ENCODE measurements at regions not wholly inside any gene's neighbourhood (a gene's known extent, or its start where the extent isn't known, plus 50 kb on each side); places are given as distances from the start of the nearest gene placed in this dataset.

GRCh38 chr1:193326296-193326695 lies 139.9 kb upstream of the B3GALT2 start:
- H3K27ac ChIP-seq (ENCODE audit: low read depth, low read length), result no peak overlapping the region
- no peaks in the 10 kb centered on the region for H3K36me3 ChIP-seq (ENCODE audit: control insufficient read depth, low read length)
- no peaks in the 10 kb centered on the region for H4K20me1 ChIP-seq (ENCODE audit: control insufficient read depth, insufficient read depth, low read depth, low read length)
- no peak overlapping the region for H3K4me2 ChIP-seq (ENCODE audit: low read length)
- H3K4me3 ChIP-seq (ENCODE audit: low read length), result no peak overlapping the region
- no peaks in the 10 kb centered on the region for H3F3A ChIP-seq (ENCODE audit: control insufficient read depth, insufficient read depth)
- H3K9me2 ChIP-seq (replicated peaks; ENCODE audit: control insufficient read depth, low read length), result no peaks in the 10 kb centered on the region
- no peaks in the 10 kb centered on the region for H3K9me3 ChIP-seq (ENCODE audit: control insufficient read depth, insufficient read depth, low read length)
- no peaks in the 10 kb centered on the region for H3K79me2 ChIP-seq (ENCODE audit: control insufficient read depth, low read length)
- TF ChIP-seq CTCF (IDR thresholded peaks at IDR 0.05; ENCODE audit: low read depth, low read length, poor library complexity, severe bottlenecking) (no peak), EZH2phosphoT487 (IDR thresholded peaks at IDR 0.05; ENCODE audit: borderline replicate concordance, low read length) (no peak)
- H3K27me3 ChIP-seq (ENCODE audit: control insufficient read depth, low read length), result no peaks in the 10 kb centered on the region
- no peaks in the 10 kb centered on the region for H3K4me1 ChIP-seq (ENCODE audit: control insufficient read depth, low read length)

GRCh38 chr1:193325771-193326170 lies 139.4 kb upstream of the B3GALT2 start:
- Histone ChIP-seq H3K27me3 (ENCODE audit: control insufficient read depth, low read length) (no peaks in the 10 kb centered on the region), H3K4me3 (ENCODE audit: low read length) (no peak overlapping the region), H3K4me2 (ENCODE audit: low read length) (no peak overlapping the region), H3K4me1 (ENCODE audit: control insufficient read depth, low read length) (no peaks in the 10 kb centered on the region), H3K79me2 (ENCODE audit: control insufficient read depth, low read length) (no peaks in the 10 kb centered on the region), H3K9me2 (replicated peaks; ENCODE audit: control insufficient read depth, low read length) (no peaks in the 10 kb centered on the region), H4K20me1 (ENCODE audit: control insufficient read depth, insufficient read depth, low read depth, low read length) (no peaks in the 10 kb centered on the region), H3K36me3 (ENCODE audit: control insufficient read depth, low read length) (no peaks in the 10 kb centered on the region), H3F3A (ENCODE audit: control insufficient read depth, insufficient read depth) (no peaks in the 10 kb centered on the region), H3K27ac (ENCODE audit: low read depth, low read length) (no peak overlapping the region), H3K9me3 (ENCODE audit: control insufficient read depth, insufficient read depth, low read length) (no peaks in the 10 kb centered on the region)
- no peak for TF ChIP-seq EZH2phosphoT487 (IDR thresholded peaks at IDR 0.05; ENCODE audit: borderline replicate concordance, low read length)
- TF ChIP-seq CTCF (IDR thresholded peaks at IDR 0.05; ENCODE audit: low read depth, low read length, poor library complexity, severe bottlenecking), result no peak

- H3K4me3 ChIP-seq (ENCODE audit: low read length), result no peak overlapping the region
- no peaks in the 10 kb centered on the region for H3K27me3 ChIP-seq (ENCODE audit: control insufficient read depth, low read length)
- no peak overlapping the region for H3K27ac ChIP-seq (ENCODE audit: low read depth, low read length)
- no peak overlapping the region for H3K4me2 ChIP-seq (ENCODE audit: low read length)
- no peaks in the 10 kb centered on the region for H3K4me1 ChIP-seq (ENCODE audit: control insufficient read depth, low read length)
- no peaks in the 10 kb centered on the region for H4K20me1 ChIP-seq (ENCODE audit: control insufficient read depth, insufficient read depth, low read depth, low read length)
- H3K9me2 ChIP-seq (replicated peaks; ENCODE audit: control insufficient read depth, low read length), result no peaks in the 10 kb centered on the region
- H3K79me2 ChIP-seq (ENCODE audit: control insufficient read depth, low read length), result no peaks in the 10 kb centered on the region
- H3K9me3 ChIP-seq (ENCODE audit: control insufficient read depth, insufficient read depth, low read length), result no peaks in the 10 kb centered on the region
- no peaks in the 10 kb centered on the region for H3K36me3 ChIP-seq (ENCODE audit: control insufficient read depth, low read length)
- H3F3A ChIP-seq (ENCODE audit: control insufficient read depth, insufficient read depth), result no peaks in the 10 kb centered on the region
- TF ChIP-seq EZH2phosphoT487 (IDR thresholded peaks at IDR 0.05; ENCODE audit: borderline replicate concordance, low read length), result no peak
- TF ChIP-seq CTCF (IDR thresholded peaks at IDR 0.05; ENCODE audit: low read depth, low read length, poor library complexity, severe bottlenecking), result no peak
Measured at GRCh38 chr1:193325042-193325441, 138.6 kb upstream of the B3GALT2 start.

GRCh38 chr1:193322211-193322610 lies 135.8 kb upstream of the B3GALT2 start:
- no peak overlapping the region for H3K27ac ChIP-seq (ENCODE audit: low read depth, low read length)
- no peaks in the 10 kb centered on the region for H3F3A ChIP-seq (ENCODE audit: control insufficient read depth, insufficient read depth)
- no peaks in the 10 kb centered on the region for H3K9me2 ChIP-seq (replicated peaks; ENCODE audit: control insufficient read depth, low read length)
- no peak overlapping the region for H3K4me2 ChIP-seq (ENCODE audit: low read length)
- no peak for TF ChIP-seq EZH2phosphoT487 (IDR thresholded peaks at IDR 0.05; ENCODE audit: borderline replicate concordance, low read length)
- no peak for TF ChIP-seq CTCF (IDR thresholded peaks at IDR 0.05; ENCODE audit: low read depth, low read length, poor library complexity, severe bottlenecking)
- H3K9me3 ChIP-seq (ENCODE audit: control insufficient read depth, insufficient read depth, low read length), result 0 out of 2 replicates have a peak, but pooled peaks cover 5% of the 10 kb centered on the region
- H3K36me3 ChIP-seq (ENCODE audit: control insufficient read depth, low read length), result no peaks in the 10 kb centered on the region
- H3K4me3 ChIP-seq (ENCODE audit: low read length), result no peak overlapping the region
- no peaks in the 10 kb centered on the region for H3K4me1 ChIP-seq (ENCODE audit: control insufficient read depth, low read length)
- no peaks in the 10 kb centered on the region for H3K27me3 ChIP-seq (ENCODE audit: control insufficient read depth, low read length)
- H3K79me2 ChIP-seq (ENCODE audit: control insufficient read depth, low read length), result no peaks in the 10 kb centered on the region
- no peaks in the 10 kb centered on the region for H4K20me1 ChIP-seq (ENCODE audit: control insufficient read depth, insufficient read depth, low read depth, low read length)
